ENCODE measurements at regions not wholly inside any gene's neighbourhood (a gene's known extent, or its start where the extent isn't known, plus 50 kb on each side); places are given as distances from the start of the nearest gene placed in this dataset.
"Not testable (repeated sequence)": the region's sequence is repeated elsewhere in the genome, so short reads cannot be mapped to it uniquely, and the experiment has no call there.

DNA sequence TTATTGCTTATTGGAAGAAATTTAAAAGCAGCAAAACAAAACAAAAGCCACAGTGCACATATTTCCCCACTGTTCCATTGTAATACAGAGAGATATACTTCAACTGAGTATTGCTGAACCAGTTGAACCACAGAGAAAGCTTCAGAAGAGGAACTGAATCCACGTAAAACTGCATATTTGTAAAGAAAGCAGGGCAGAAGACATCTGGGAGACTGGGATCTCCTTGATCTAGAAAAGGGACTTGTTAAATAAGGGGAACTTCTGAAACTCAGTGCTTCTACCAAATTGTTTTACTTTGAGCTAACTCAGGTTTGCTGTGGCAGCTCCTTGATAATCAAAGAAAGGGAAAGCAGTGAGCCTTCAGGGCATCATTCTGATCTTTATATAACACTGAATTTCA lies 411.1 kb upstream of the MDGA2 start:
- TF ChIP-seq, protein P1, sequence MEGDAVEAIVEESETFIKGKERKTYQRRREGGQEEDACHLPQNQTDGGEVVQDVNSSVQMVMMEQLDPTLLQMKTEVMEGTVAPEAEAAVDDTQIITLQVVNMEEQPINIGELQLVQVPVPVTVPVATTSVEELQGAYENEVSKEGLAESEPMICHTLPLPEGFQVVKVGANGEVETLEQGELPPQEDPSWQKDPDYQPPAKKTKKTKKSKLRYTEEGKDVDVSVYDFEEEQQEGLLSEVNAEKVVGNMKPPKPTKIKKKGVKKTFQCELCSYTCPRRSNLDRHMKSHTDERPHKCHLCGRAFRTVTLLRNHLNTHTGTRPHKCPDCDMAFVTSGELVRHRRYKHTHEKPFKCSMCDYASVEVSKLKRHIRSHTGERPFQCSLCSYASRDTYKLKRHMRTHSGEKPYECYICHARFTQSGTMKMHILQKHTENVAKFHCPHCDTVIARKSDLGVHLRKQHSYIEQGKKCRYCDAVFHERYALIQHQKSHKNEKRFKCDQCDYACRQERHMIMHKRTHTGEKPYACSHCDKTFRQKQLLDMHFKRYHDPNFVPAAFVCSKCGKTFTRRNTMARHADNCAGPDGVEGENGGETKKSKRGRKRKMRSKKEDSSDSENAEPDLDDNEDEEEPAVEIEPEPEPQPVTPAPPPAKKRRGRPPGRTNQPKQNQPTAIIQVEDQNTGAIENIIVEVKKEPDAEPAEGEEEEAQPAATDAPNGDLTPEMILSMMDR (IDR thresholded peaks at IDR 0.05): no peak
- Histone ChIP-seq H3K27ac (no peak overlapping the region), H3K4me3 (no peak overlapping the region)
- DNase-seq (ENCODE audit: low spot score): no peak

- H3K27ac ChIP-seq: no peak overlapping the region
- DNase-seq (ENCODE audit: low spot score): no peak
- H3K4me3 ChIP-seq: no peak overlapping the region
- TF ChIP-seq, protein P1 (IDR thresholded peaks at IDR 0.05): no peak
These were observed 400.1 kb upstream of the MDGA2 start for GRCh38 chr14:48075487-48075886.

- DNase-seq (ENCODE audit: low spot score): no peak
- H3K27ac ChIP-seq: no peak overlapping the region
- TF ChIP-seq, protein P1 (IDR thresholded peaks at IDR 0.05): no peak
- no peak overlapping the region for H3K4me3 ChIP-seq
These were observed 377.6 kb upstream of the MDGA2 start for GRCh38 chr14:48052973-48053372.

DNA sequence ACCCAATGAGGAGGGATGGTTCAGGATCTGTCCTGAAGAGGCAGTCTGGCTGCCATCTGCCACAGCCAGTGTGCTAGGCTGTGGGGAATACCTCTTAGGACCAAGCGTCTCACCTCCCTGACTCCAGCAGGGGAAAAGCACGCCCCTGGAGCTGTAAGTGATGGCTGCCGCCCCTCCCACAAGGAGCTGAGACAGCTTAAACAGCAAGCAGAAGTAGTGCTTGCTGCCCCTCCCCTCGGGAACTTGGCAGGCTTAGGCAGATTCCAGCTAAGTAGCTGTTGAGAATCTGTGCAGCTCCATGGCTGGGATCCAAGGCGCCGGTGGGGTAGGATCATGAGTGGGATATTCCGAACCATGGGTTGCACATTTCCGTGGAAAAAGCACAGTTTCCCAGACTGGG lies 360.4 kb upstream of the MDGA2 start:
- H3K27ac ChIP-seq: no peak overlapping the region
- TF ChIP-seq, protein P1 (IDR thresholded peaks at IDR 0.05): no peak
- H3K4me3 ChIP-seq: no peak overlapping the region
- no peak for DNase-seq (ENCODE audit: low spot score)

DNA sequence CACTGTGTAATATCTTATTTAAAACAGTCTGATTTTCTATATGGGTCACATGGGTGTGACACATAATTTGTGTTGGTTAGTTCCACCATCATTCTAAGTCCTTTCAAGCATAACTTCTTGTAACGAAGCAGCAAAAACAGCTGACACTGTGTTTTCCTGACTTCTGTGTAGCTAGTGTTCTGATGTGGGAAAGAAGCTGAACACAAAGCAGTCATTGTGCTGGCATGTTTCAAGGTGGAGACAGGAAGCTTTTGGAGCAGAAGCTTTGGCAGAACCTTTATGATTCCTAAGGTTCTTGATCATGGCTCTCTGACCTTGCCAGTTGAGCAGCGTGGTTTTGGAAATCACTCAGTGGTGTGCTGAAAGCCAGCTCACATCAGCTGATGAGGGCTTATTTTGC lies 351.7 kb upstream of the MDGA2 start:
- Histone ChIP-seq H3K4me3 (no peak overlapping the region), H3K27ac (no peak overlapping the region)
- no peak for DNase-seq (ENCODE audit: low spot score)
- TF ChIP-seq, protein P1 (IDR thresholded peaks at IDR 0.05): no peak

DNA sequence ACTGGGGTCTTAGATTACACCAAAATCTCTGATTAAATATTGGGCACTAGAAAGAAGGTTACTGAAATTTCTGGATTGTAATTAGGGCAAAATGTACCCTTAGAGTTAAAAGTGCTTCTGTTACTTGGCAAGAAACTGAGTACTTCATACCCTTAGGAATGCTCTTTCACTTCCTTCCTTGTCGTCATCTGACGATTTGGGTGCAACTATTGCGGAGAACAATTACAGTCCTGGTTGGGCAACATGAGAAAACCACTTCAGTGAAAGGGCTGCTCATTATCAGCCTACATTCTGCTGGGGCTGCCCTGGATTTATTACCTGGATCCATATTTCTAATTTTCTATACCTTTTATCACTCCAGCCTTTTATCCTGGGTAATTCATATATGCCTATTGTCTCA lies 348.5 kb upstream of the MDGA2 start:
- DNase-seq (ENCODE audit: low spot score): no peak
- TF ChIP-seq, protein P1 (IDR thresholded peaks at IDR 0.05): no peak
- Histone ChIP-seq H3K4me3 (no peak overlapping the region), H3K27ac (no peak overlapping the region)

DNA sequence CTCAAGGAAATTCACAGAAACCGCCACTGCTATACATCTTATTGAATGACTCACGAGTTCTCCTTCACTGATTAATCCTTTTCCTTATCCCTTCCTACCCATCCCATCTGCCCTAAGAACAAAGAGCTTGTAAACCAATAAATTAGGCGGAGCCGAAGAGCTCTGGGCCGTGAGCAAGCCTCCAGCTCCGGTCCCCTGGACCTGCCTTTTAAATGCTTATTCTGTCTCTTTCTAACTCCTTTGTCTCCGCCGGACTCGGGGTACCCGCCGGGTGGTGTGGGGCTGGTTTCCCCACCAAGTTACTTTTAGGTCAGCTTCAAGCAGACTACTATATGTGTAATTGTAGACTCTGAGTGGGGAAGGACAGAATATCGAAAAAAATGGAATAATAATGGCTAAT lies 336.1 kb upstream of the MDGA2 start:
- DNase-seq (ENCODE audit: low spot score); H3K27ac ChIP-seq; H3K4me3 ChIP-seq: not testable (repeated sequence)

GRCh38 chr14:48008646-48009045 lies 333.2 kb upstream of the MDGA2 start:
- no peak overlapping the region for H3K27ac ChIP-seq
- H3K4me3 ChIP-seq: no peak overlapping the region
- no peak for DNase-seq (ENCODE audit: low spot score)
- TF ChIP-seq, protein P1 (IDR thresholded peaks at IDR 0.05): no peak

Data from coronary artery (tissue), 2 donors.